Activated naive CD4-positive, alpha-beta T cell treated with anti-CD3 and anti-CD28 coated beads for 36 hours (primary cell): ENCODE measurements at regions not wholly inside any gene's neighbourhood (a gene's known extent, or its start where the extent isn't known, plus 50 kb on each side); places are given as distances from the start of the nearest gene placed in this dataset.

ENCODE experiments used
- CTCF ChIA-PET: fragments of 350-600 bp; sonication (Branson Sonifier 250); formaldehyde crosslinking; loops from one replicate; lab custom pipeline; 2021; ENCODE audit warnings: antibody characterized with exemption; lab: Charles Lee
- DNase-seq: peaks from one replicate; pipeline ENCODE4 v3.0.0-alpha.2; 2020
- H3K27ac Mint-ChIP-seq: one replicate; pipeline ENCODE4 v1.8.0; 2021; ENCODE audit warnings: mild to moderate bottlenecking, mixed read lengths
- H3K27me3 Mint-ChIP-seq: one replicate; pipeline ENCODE4 v1.8.0; 2021; ENCODE audit warnings: low read depth, mixed read lengths
- H3K36me3 Mint-ChIP-seq: one replicate; pipeline ENCODE4 v1.8.0; 2021; ENCODE audit warnings: low read depth, mixed read lengths
- H3K4me1 Mint-ChIP-seq: one replicate; pipeline ENCODE4 v1.8.0; 2021; ENCODE audit warnings: low read depth, mixed read lengths
- H3K4me3 Mint-ChIP-seq: one replicate; pipeline ENCODE4 v1.8.0; 2021; ENCODE audit warnings: mild to moderate bottlenecking, moderate library complexity, mixed read lengths
- H3K9me3 Mint-ChIP-seq: one replicate; pipeline ENCODE4 v1.8.0; 2021; ENCODE audit warnings: mixed read lengths
- intact Hi-C: fragments of 100-400 bp; cut with micrococcal nuclease; formaldehyde crosslinking; loops from one replicate; pipeline ENCODE4 v1.15.1; 2023

DNA sequence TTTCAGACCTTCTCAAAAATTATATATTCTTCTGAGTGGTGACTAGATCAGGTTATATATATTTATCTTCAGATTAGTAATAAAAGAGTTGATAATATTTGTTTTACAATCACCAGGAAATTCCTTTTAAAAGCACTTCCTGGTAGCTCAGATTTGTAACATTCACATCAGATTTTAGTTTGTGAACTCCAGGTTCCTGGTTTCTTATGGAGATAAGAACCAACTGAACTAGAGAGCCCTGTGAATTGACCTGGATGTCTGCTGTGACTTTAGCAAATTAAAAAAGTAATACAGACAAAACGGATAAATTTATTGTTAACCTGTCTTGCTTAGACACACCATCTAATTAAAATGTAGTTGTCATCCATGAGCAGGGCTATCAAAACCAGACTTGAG is 868.7 kb downstream of the BCL11A start:
- intact Hi-C loops, result no loop called here
- Mint-ChIP-seq H3K4me1 (no peaks in the 10 kb centered on the region), H3K27me3 (peaks cover 8% of the 10 kb centered on the region), H3K27ac (no peak overlapping the region), H3K36me3 (no peaks in the 10 kb centered on the region), H3K9me3 (peaks cover 2% of the 10 kb centered on the region), H3K4me3 (no peak overlapping the region)
- no peak for DNase-seq
- CTCF ChIA-PET, result no interaction called here

- H3K4me1 Mint-ChIP-seq, result no peaks in the 10 kb centered on the region
- no peak overlapping the region for H3K4me3 Mint-ChIP-seq
- no peaks in the 10 kb centered on the region for H3K36me3 Mint-ChIP-seq
- intact Hi-C loops, result no loop called here
- H3K27me3 Mint-ChIP-seq, result peaks cover 8% of the 10 kb centered on the region
- H3K27ac Mint-ChIP-seq, result no peak overlapping the region
- CTCF ChIA-PET, result no interaction called here
- no peak for DNase-seq
- H3K9me3 Mint-ChIP-seq, result peaks cover 2% of the 10 kb centered on the region
Measured at GRCh38 chr2:59684116-59684770, 869.2 kb downstream of the BCL11A start.

GRCh38 chr2:59680863-59681262 is 872.6 kb downstream of the BCL11A start:
- intact Hi-C loops, result no loop called here
- Mint-ChIP-seq H3K4me3 (no peak overlapping the region), H3K27me3 (peaks cover 5% of the 10 kb centered on the region), H3K36me3 (no peaks in the 10 kb centered on the region), H3K4me1 (no peaks in the 10 kb centered on the region), H3K9me3 (peaks cover 2% of the 10 kb centered on the region), H3K27ac (no peak overlapping the region)
- DNase-seq, result no peak
- CTCF ChIA-PET, result no interaction called here

GRCh38 chr2:59677158-59677557 is 876.3 kb downstream of the BCL11A start:
- Mint-ChIP-seq H3K4me1 (no peaks in the 10 kb centered on the region), H3K36me3 (no peaks in the 10 kb centered on the region), H3K4me3 (no peak overlapping the region), H3K27me3 (no peaks in the 10 kb centered on the region), H3K9me3 (peaks cover under 1% of the 10 kb centered on the region), H3K27ac (no peak overlapping the region)
- CTCF ChIA-PET, result no interaction called here
- no peak for DNase-seq
- intact Hi-C loops, result no loop called here

DNA sequence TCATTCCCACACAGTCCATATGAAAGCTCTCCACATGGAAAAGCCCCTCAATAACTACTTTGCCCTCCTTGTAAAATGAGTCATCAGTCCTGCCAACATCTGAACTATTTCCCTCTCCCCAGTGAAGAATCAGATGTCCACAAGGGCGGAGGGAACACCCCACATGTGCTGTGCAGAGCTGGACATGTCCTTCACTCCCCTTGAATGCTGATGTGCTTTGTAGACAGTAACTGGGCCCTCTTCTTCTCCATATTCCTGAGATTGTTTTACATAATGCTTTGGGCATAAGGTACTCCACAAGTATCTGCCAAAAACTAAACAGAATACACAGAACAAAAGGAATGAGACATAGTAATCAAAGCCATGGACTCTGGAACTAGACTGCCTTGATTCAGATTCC is 879.4 kb downstream of the BCL11A start:
- Mint-ChIP-seq H3K27me3 (no peaks in the 10 kb centered on the region), H3K36me3 (no peaks in the 10 kb centered on the region), H3K27ac (no peak overlapping the region), H3K4me3 (no peak overlapping the region), H3K9me3 (no peaks in the 10 kb centered on the region), H3K4me1 (no peaks in the 10 kb centered on the region)
- CTCF ChIA-PET, result no interaction called here
- intact Hi-C loops, result no loop called here
- DNase-seq, result no peak

- Mint-ChIP-seq H3K36me3 (no peaks in the 10 kb centered on the region), H3K4me3 (no peak overlapping the region), H3K4me1 (no peaks in the 10 kb centered on the region), H3K27ac (no peak overlapping the region), H3K27me3 (peaks cover 2% of the 10 kb centered on the region), H3K9me3 (no peaks in the 10 kb centered on the region)
- no peak for DNase-seq
- intact Hi-C loops, result no loop called here
- CTCF ChIA-PET, result interaction anchor here (0.6 kb wide), 2 partner anchors 110 to 221 kb away, joined by 3 to 4 read pairs; no protein-coding TSS in a partner anchor
Measured at GRCh38 chr2:59665021-59665420, 888.4 kb downstream of the BCL11A start.

- no peak for DNase-seq
- Mint-ChIP-seq H3K36me3 (no peaks in the 10 kb centered on the region), H3K9me3 (no peaks in the 10 kb centered on the region), H3K27me3 (no peaks in the 10 kb centered on the region), H3K4me1 (no peaks in the 10 kb centered on the region), H3K4me3 (no peak overlapping the region), H3K27ac (no peak overlapping the region)
- intact Hi-C loops, result no loop called here
- CTCF ChIA-PET, result no interaction called here
Measured at GRCh38 chr2:59662127-59662861, 891.2 kb downstream of the BCL11A start.

DNA sequence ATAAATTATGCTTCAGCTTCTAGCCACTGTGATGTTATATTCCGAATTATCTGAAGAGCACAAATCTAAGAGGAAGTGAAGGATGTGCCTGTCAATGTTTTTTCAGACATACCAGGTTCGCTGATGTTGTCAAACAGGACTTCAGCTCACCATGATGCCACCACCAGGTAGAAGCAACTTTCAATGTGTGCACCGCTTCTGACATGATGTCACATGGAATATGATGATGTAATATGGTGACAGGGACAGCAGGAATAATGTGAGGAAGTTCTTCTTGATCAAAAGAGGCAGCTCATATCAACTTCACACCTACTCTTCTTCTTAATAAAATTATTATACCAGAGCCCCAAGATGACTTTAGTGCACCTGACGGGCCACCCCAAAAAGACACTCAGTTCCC is 893.2 kb downstream of the BCL11A start:
- Mint-ChIP-seq H3K4me1 (no peaks in the 10 kb centered on the region), H3K9me3 (no peaks in the 10 kb centered on the region), H3K27me3 (no peaks in the 10 kb centered on the region), H3K27ac (no peak overlapping the region), H3K4me3 (no peak overlapping the region), H3K36me3 (no peaks in the 10 kb centered on the region)
- intact Hi-C loops, result no loop called here
- DNase-seq, result no peak
- CTCF ChIA-PET, result no interaction called here

- intact Hi-C loops, result no loop called here
- H3K27me3 Mint-ChIP-seq, result no peaks in the 10 kb centered on the region
- CTCF ChIA-PET, result no interaction called here
- no peak overlapping the region for H3K4me3 Mint-ChIP-seq
- no peaks in the 10 kb centered on the region for H3K4me1 Mint-ChIP-seq
- H3K27ac Mint-ChIP-seq, result no peak overlapping the region
- DNase-seq, result no peak
- no peaks in the 10 kb centered on the region for H3K9me3 Mint-ChIP-seq
- H3K36me3 Mint-ChIP-seq, result no peaks in the 10 kb centered on the region
Measured at GRCh38 chr2:59658906-59659635, 894.4 kb downstream of the BCL11A start.

- Mint-ChIP-seq H3K9me3 (no peaks in the 10 kb centered on the region), H3K27ac (no peak overlapping the region), H3K4me3 (no peak overlapping the region)
Measured at GRCh38 chr2:59655809-59656208, 897.6 kb downstream of the BCL11A start.

GRCh38 chr2:59654710-59655109 is 898.7 kb downstream of the BCL11A start:
- Mint-ChIP-seq H3K9me3 (no peaks in the 10 kb centered on the region), H3K27me3 (peaks cover 3% of the 10 kb centered on the region), H3K36me3 (no peaks in the 10 kb centered on the region), H3K27ac (no peak overlapping the region), H3K4me3 (no peak overlapping the region), H3K4me1 (no peaks in the 10 kb centered on the region)
- DNase-seq, result no peak
- intact Hi-C loops, result no loop called here
- CTCF ChIA-PET, result no interaction called here

More at GRCh38 chr2:59655809-59656208, 897.6 kb downstream of the BCL11A start:
- no peaks in the 10 kb centered on the region for H3K36me3 Mint-ChIP-seq
- CTCF ChIA-PET, result no interaction called here
- H3K27me3 Mint-ChIP-seq, result no peaks in the 10 kb centered on the region
- intact Hi-C loops, result no loop called here
- no peaks in the 10 kb centered on the region for H3K4me1 Mint-ChIP-seq
- no peak for DNase-seq

DNA sequence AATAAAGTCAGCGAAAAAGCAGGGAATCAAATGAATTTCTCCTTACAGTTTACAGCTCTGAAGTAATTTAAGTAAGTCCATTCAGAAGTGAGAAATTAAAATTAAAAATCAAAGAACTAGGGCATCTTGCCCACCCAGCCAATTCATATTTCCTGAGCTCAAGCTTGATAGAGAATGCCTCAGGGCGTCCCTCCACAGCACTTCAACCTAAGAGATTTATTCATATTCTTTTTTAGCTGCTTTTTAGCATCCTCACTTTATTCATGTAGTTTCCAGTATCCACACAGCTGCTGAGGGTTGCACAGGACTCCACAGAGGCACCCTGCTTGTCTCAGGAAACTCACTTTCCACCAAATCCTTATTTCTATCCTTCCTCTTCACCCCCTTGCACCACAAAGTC is 900.3 kb downstream of the BCL11A start:
- H3K9me3 Mint-ChIP-seq, result no peaks in the 10 kb centered on the region
- no peak overlapping the region for H3K4me3 Mint-ChIP-seq
- H3K27me3 Mint-ChIP-seq, result peaks cover 3% of the 10 kb centered on the region
- intact Hi-C loops, result no loop called here
- no peak overlapping the region for H3K27ac Mint-ChIP-seq
- no peak for DNase-seq
- no peaks in the 10 kb centered on the region for H3K36me3 Mint-ChIP-seq
- H3K4me1 Mint-ChIP-seq, result no peaks in the 10 kb centered on the region
- CTCF ChIA-PET, result interaction anchor here (0.6 kb wide), 1 partner anchor 309 kb away, joined by 3 read pairs; no protein-coding TSS in a partner anchor
